HL-60 (cell line): ENCODE measurements at regions not wholly inside any gene's neighbourhood (a gene's known extent, or its start where the extent isn't known, plus 50 kb on each side); places are given as distances from the start of the nearest gene placed in this dataset.

Experiments used
- POLR2AphosphoS5 ChIP-seq: IDR thresholded peaks from 2 replicates; pipeline ENCODE4 v1.6.1; 2012; ENCODE audit warnings: low read depth
- SPI1 ChIP-seq: IDR thresholded peaks from 2 replicates; pipeline ENCODE4 v1.6.1; 2012; ENCODE audit warnings: low read depth, mild to moderate bottlenecking, borderline replicate concordance
- TF ChIP-seq, protein P1 (sequence below): IDR thresholded peaks from one replicate; pipeline ENCODE4 v1.5.1; 2011; ENCODE audit warnings: low read length, control low read depth, inconsistent platforms; ENCODE audit not compliant: insufficient read depth
- TF ChIP-seq, protein P2 (sequence below): IDR thresholded peaks from 2 replicates; pipeline ENCODE4 v1.6.1; 2012; ENCODE audit warnings: low read depth; ENCODE audit not compliant: insufficient replicate concordance

DNA sequence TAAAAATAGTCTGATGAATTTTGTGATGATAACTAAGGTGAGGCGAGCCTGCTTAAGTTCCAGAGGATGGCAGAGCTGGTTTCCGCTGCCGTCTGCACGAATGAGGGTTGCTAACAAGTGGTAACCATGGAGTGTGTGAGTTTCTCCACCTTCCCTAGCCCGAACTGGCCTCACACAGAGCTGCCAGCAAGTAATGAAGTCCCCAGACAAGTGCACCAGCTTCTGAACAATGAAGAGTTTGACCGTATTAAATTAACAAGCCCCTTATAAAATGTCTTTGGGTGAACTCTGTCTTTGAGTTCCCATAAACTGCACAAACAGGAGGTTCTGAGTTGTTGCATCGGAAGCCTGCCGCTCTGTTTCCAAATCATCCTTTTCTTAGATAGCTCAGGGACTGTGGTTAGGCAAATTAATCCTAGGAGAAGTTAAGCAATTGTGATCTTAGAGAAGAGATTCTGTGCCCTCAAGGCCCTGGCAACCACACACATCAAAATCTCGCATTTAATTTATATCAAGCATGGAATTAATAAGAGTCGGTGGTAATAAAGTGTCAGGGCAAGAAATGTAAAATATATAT lies 274.1 kb upstream of the DAAM1 start:
- TF ChIP-seq, protein P1, sequence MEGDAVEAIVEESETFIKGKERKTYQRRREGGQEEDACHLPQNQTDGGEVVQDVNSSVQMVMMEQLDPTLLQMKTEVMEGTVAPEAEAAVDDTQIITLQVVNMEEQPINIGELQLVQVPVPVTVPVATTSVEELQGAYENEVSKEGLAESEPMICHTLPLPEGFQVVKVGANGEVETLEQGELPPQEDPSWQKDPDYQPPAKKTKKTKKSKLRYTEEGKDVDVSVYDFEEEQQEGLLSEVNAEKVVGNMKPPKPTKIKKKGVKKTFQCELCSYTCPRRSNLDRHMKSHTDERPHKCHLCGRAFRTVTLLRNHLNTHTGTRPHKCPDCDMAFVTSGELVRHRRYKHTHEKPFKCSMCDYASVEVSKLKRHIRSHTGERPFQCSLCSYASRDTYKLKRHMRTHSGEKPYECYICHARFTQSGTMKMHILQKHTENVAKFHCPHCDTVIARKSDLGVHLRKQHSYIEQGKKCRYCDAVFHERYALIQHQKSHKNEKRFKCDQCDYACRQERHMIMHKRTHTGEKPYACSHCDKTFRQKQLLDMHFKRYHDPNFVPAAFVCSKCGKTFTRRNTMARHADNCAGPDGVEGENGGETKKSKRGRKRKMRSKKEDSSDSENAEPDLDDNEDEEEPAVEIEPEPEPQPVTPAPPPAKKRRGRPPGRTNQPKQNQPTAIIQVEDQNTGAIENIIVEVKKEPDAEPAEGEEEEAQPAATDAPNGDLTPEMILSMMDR = no peak
- TF ChIP-seq SPI1 = no peak
- TF ChIP-seq, protein P2, sequence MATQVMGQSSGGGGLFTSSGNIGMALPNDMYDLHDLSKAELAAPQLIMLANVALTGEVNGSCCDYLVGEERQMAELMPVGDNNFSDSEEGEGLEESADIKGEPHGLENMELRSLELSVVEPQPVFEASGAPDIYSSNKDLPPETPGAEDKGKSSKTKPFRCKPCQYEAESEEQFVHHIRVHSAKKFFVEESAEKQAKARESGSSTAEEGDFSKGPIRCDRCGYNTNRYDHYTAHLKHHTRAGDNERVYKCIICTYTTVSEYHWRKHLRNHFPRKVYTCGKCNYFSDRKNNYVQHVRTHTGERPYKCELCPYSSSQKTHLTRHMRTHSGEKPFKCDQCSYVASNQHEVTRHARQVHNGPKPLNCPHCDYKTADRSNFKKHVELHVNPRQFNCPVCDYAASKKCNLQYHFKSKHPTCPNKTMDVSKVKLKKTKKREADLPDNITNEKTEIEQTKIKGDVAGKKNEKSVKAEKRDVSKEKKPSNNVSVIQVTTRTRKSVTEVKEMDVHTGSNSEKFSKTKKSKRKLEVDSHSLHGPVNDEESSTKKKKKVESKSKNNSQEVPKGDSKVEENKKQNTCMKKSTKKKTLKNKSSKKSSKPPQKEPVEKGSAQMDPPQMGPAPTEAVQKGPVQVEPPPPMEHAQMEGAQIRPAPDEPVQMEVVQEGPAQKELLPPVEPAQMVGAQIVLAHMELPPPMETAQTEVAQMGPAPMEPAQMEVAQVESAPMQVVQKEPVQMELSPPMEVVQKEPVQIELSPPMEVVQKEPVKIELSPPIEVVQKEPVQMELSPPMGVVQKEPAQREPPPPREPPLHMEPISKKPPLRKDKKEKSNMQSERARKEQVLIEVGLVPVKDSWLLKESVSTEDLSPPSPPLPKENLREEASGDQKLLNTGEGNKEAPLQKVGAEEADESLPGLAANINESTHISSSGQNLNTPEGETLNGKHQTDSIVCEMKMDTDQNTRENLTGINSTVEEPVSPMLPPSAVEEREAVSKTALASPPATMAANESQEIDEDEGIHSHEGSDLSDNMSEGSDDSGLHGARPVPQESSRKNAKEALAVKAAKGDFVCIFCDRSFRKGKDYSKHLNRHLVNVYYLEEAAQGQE = no peak
- no peak for TF ChIP-seq POLR2AphosphoS5
